WTC11 (cell line): ENCODE measurements at regions not wholly inside any gene's neighbourhood (a gene's known extent, or its start where the extent isn't known, plus 50 kb on each side); places are given as distances from the start of the nearest gene placed in this dataset.

ENCODE experiments used
- ATAC-seq: fragments of 200-7000 bp; cut with Tn5 transposase; 2 replicates; pipeline ENCODE4 v1.10.0; 2021; ENCODE audit warnings: mild to moderate bottlenecking, moderate library complexity
- CTCF ChIA-PET: fragments of 300-600 bp; sonication (Branson Sonifier 250); formaldehyde crosslinking; loops from one replicate; lab custom pipeline; 2021; ENCODE audit warnings: antibody characterized with exemption; lab: Charles Lee
- POLR2A ChIA-PET: fragments of 350-600 bp; sonication (Branson Sonifier 250); formaldehyde crosslinking; loops from one replicate; lab custom pipeline; 2021; ENCODE audit warnings: antibody characterized with exemption; lab: Charles Lee
- DNase-seq: peaks from one replicate; pipeline ENCODE4 v3.0.0; 2021; ENCODE audit warnings: low spot score
- H3K27ac Mint-ChIP-seq: 2 replicates; pipeline ENCODE4 v1.8.0; 2021; ENCODE audit warnings: mixed read lengths
- H3K27me3 Mint-ChIP-seq: 2 replicates; pipeline ENCODE4 v1.8.0; 2021; ENCODE audit warnings: low read depth, mild to moderate bottlenecking, moderate library complexity, mixed read lengths
- H3K36me3 Mint-ChIP-seq: 2 replicates; pipeline ENCODE4 v1.8.0; 2021; ENCODE audit warnings: mixed read lengths
- H3K4me1 Mint-ChIP-seq: 2 replicates; pipeline ENCODE4 v1.8.0; 2022; ENCODE audit warnings: mixed read lengths
- H3K4me3 Mint-ChIP-seq: 2 replicates; pipeline ENCODE4 v1.8.0; 2021; ENCODE audit warnings: mild to moderate bottlenecking, moderate library complexity, mixed read lengths
- H3K9me3 Mint-ChIP-seq: 2 replicates; pipeline ENCODE4 v1.8.0; 2021; ENCODE audit warnings: mixed read lengths
- ATF2 ChIP-seq: sonication (generic); formaldehyde crosslinking; IDR thresholded peaks from 2 replicates; pipeline ENCODE4 v1.8.1; 2022; ENCODE audit warnings: low read depth, missing genetic modification reagents, borderline replicate concordance
- CBFB ChIP-seq: sonication (generic); formaldehyde crosslinking; IDR thresholded peaks from 2 replicates; pipeline ENCODE4 v1.8.1; 2022; ENCODE audit warnings: mild to moderate bottlenecking, low read depth, missing genetic modification reagents
- CTCF ChIP-seq: fragments of 200-600 bp; IDR thresholded peaks from 2 replicates; pipeline ENCODE4 v1.8.0; 2022; ENCODE audit warnings: antibody characterized with exemption
- EMX1 ChIP-seq: fragments of 250-450 bp; sonication (Bioruptor Pico); IDR thresholded peaks from 2 replicates; pipeline ENCODE4 v1.8.0; 2021; ENCODE audit warnings: mild to moderate bottlenecking
- FOXJ3 ChIP-seq: sonication (generic); formaldehyde crosslinking; IDR thresholded peaks from 2 replicates; pipeline ENCODE4 v1.9.0; 2021; ENCODE audit warnings: missing genetic modification reagents, mild to moderate bottlenecking, borderline replicate concordance
- FOXK1 ChIP-seq: sonication (generic); formaldehyde crosslinking; IDR thresholded peaks from 2 replicates; pipeline ENCODE4 v1.8.0; 2022; ENCODE audit warnings: mild to moderate bottlenecking, moderate library complexity, missing genetic modification reagents
- GTF2I ChIP-seq: fragments of 250-450 bp; sonication (Bioruptor Pico); conservative IDR thresholded peaks from 2 replicates; pipeline ENCODE4 v1.4.0; 2021; ENCODE audit warnings: mild to moderate bottlenecking
- IRF2 ChIP-seq: sonication (generic); formaldehyde crosslinking; IDR thresholded peaks from 2 replicates; pipeline ENCODE4 v1.8.0; 2022; ENCODE audit warnings: low read depth, missing genetic modification reagents, borderline replicate concordance
- MXD4 ChIP-seq: fragments of 250-450 bp; sonication (Bioruptor Pico); IDR thresholded peaks from 2 replicates; pipeline ENCODE4 v1.8.0; 2021; ENCODE audit warnings: mild to moderate bottlenecking, moderate library complexity, borderline replicate concordance
- NR1H2 ChIP-seq: sonication (generic); formaldehyde crosslinking; IDR thresholded peaks from 2 replicates; pipeline ENCODE4 v1.9.0; 2021; ENCODE audit warnings: mild to moderate bottlenecking, moderate library complexity, missing genetic modification reagents
- NR2C2 ChIP-seq: sonication (generic); formaldehyde crosslinking; IDR thresholded peaks from 2 replicates; pipeline ENCODE4 v1.8.0; 2022; ENCODE audit warnings: mild to moderate bottlenecking, missing genetic modification reagents
- SMAD3 ChIP-seq: sonication (generic); formaldehyde crosslinking; IDR thresholded peaks from 2 replicates; pipeline ENCODE4 v1.8.0; 2022; ENCODE audit warnings: missing genetic modification reagents, mild to moderate bottlenecking, borderline replicate concordance
- SMAD4 ChIP-seq: sonication (generic); formaldehyde crosslinking; IDR thresholded peaks from 2 replicates; pipeline ENCODE4 v1.8.0; 2022; ENCODE audit warnings: mild to moderate bottlenecking, missing genetic modification reagents
- ZNF396 ChIP-seq: fragments of 250-450 bp; sonication (Bioruptor Pico); IDR thresholded peaks from 2 replicates; pipeline ENCODE4 v1.8.0; 2021; ENCODE audit warnings: mild to moderate bottlenecking, moderate library complexity, borderline replicate concordance
- ZNF423 ChIP-seq: fragments of 250-450 bp; sonication (Bioruptor Pico); IDR thresholded peaks from 2 replicates; pipeline ENCODE4 v2.1.2; 2022; ENCODE audit warnings: mild to moderate bottlenecking, moderate library complexity
- ZNF532 ChIP-seq: fragments of 250-450 bp; sonication (Bioruptor Pico); IDR thresholded peaks from 2 replicates; pipeline ENCODE4 v1.9.0; 2021; ENCODE audit warnings: mild to moderate bottlenecking, borderline replicate concordance

GRCh38 chr10:131363416-131363815 is 51.9 kb upstream of the TCERG1L start:
- Mint-ChIP-seq H3K4me3 (no peak overlapping the region), H3K9me3 (peaks cover 88% of the 10 kb centered on the region), H3K27me3 (peaks cover 11% of the 10 kb centered on the region), H3K4me1 (peaks cover 6% of the 10 kb centered on the region), H3K27ac (no peak overlapping the region), H3K36me3 (peaks cover 81% of the 10 kb centered on the region)
- ATAC-seq (no peak), DNase-seq (no peak)
- no peak for TF ChIP-seq SMAD3 (CRISPR knock-in tag)
- TF ChIP-seq ZNF423 (CRISPR knock-in tag), result no peak
- TF ChIP-seq GTF2I (CRISPR knock-in tag), result no peak
- TF ChIP-seq SMAD4 (CRISPR knock-in tag), result no peak
- TF ChIP-seq CBFB (CRISPR knock-in tag), result no peak
- CTCF ChIA-PET, result no interaction called here
- POLR2A ChIA-PET, result no interaction called here

- H3K4me3 Mint-ChIP-seq, result no peak overlapping the region
- CTCF ChIA-PET, result no interaction called here
These were observed 60.0 kb upstream of the TCERG1L start for GRCh38 chr10:131371571-131371970.

GRCh38 chr10:131381576-131381975 is 70.1 kb upstream of the TCERG1L start:
- TF ChIP-seq ZNF532 (CRISPR knock-in tag), result no peak
- no peak for ATAC-seq
- H3K4me3 Mint-ChIP-seq, result no peak overlapping the region
- H3K9me3 Mint-ChIP-seq, result peaks cover 49% of the 10 kb centered on the region
- H3K4me1 Mint-ChIP-seq, result no peaks in the 10 kb centered on the region
- H3K27ac Mint-ChIP-seq, result no peak overlapping the region
- H3K36me3 Mint-ChIP-seq, result peaks cover 49% of the 10 kb centered on the region
- CTCF ChIA-PET, result no interaction called here
- no peak for DNase-seq
- POLR2A ChIA-PET, result no interaction called here
- H3K27me3 Mint-ChIP-seq, result peaks cover 9% of the 10 kb centered on the region

More at GRCh38 chr10:131371571-131371970, 60.0 kb upstream of the TCERG1L start:
- POLR2A ChIA-PET, result no interaction called here
- DNase-seq, result no peak
- TF ChIP-seq CTCF (no peak), ATF2 (CRISPR knock-in tag) (no peak), EMX1 (CRISPR knock-in tag) (no peak), NR1H2 (CRISPR knock-in tag) (no peak), NR2C2 (CRISPR knock-in tag) (no peak), MXD4 (CRISPR knock-in tag) (no peak), IRF2 (CRISPR knock-in tag) (no peak), ZNF396 (no peak), FOXK1 (CRISPR knock-in tag) (no peak), FOXJ3 (CRISPR knock-in tag) (no peak)
- Mint-ChIP-seq H3K27ac (no peak overlapping the region), H3K36me3 (peaks cover 73% of the 10 kb centered on the region), H3K9me3 (peaks cover 74% of the 10 kb centered on the region), H3K4me1 (no peaks in the 10 kb centered on the region), H3K27me3 (peaks cover 11% of the 10 kb centered on the region; the same call in 1 of the 2 replicates)
- ATAC-seq, result no peak
